Posterior cingulate gyrus (tissue), 11 donors: ENCODE measurements at regions not wholly inside any gene's neighbourhood (a gene's known extent, or its start where the extent isn't known, plus 50 kb on each side); places are given as distances from the start of the nearest gene placed in this dataset.

Experiments used
- DNase-seq, 10 donors: peaks; one replicate each; pipeline versions ENCODE4 v3.0.0 to v3.0.0-alpha.2; 2020 to 2021; ENCODE audit warnings: mixed read lengths in 3 of 10
- intact Hi-C: fragments of 100-400 bp; cut with DNase I; formaldehyde crosslinking; loops from one replicate; pipeline ENCODE4 v1.15.1; 2023

GRCh38 chr5:61263072-61263471 is 69.0 kb upstream of the ZSWIM6 start:
- intact Hi-C loops, result no loop called here
- no peak for DNase-seq

GRCh38 chr5:61263561-61264272 is 68.3 kb upstream of the ZSWIM6 start:
- no peak for DNase-seq
- intact Hi-C loops, result no loop called here

GRCh38 chr5:61264273-61264661 is 67.8 kb upstream of the ZSWIM6 start:
- no peak for DNase-seq
- intact Hi-C loops, result no loop called here

GRCh38 chr5:61267116-61267515 is 64.9 kb upstream of the ZSWIM6 start:
- DNase-seq, result no peak
- intact Hi-C loops, result no loop called here

GRCh38 chr5:61268871-61269270 is 63.2 kb upstream of the ZSWIM6 start:
- intact Hi-C loops, result no loop called here

GRCh38 chr5:61270510-61271165 is 61.4 kb upstream of the ZSWIM6 start:
- intact Hi-C loops, result no loop called here
- DNase-seq, result peak in 1 of 10 donors; percentile 75

More at GRCh38 chr5:61268871-61269270, 63.2 kb upstream of the ZSWIM6 start:
- DNase-seq, result no peak

GRCh38 chr5:61272688-61273087 is 59.4 kb upstream of the ZSWIM6 start:
- DNase-seq, result no peak
- intact Hi-C loops, result no loop called here

GRCh38 chr5:61273279-61273975 is 58.6 kb upstream of the ZSWIM6 start:
- intact Hi-C loops, result no loop called here
- DNase-seq, result no peak

GRCh38 chr5:61274511-61274911 is 57.5 kb upstream of the ZSWIM6 start:
- intact Hi-C loops, result no loop called here
- DNase-seq, result no peak

- intact Hi-C loops, result no loop called here
Measured at GRCh38 chr5:61275841-61276240, 56.2 kb upstream of the ZSWIM6 start.

GRCh38 chr5:61277190-61277589 is 54.9 kb upstream of the ZSWIM6 start:
- DNase-seq, result no peak
- intact Hi-C loops, result no loop called here

More at GRCh38 chr5:61275841-61276240, 56.2 kb upstream of the ZSWIM6 start:
- peak in 8 of 10 donors; percentile 15 to 92 (median 50) for DNase-seq

GRCh38 chr5:61277781-61278180 is 54.3 kb upstream of the ZSWIM6 start:
- no peak for DNase-seq
- intact Hi-C loops, result no loop called here

- DNase-seq, result no peak
- intact Hi-C loops, result no loop called here
Measured at GRCh38 chr5:61279725-61280124, 52.3 kb upstream of the ZSWIM6 start.

GRCh38 chr5:61280205-61280604 is 51.9 kb upstream of the ZSWIM6 start:
- DNase-seq, result no peak
- intact Hi-C loops, result no loop called here

- intact Hi-C loops, result no loop called here
Measured at GRCh38 chr5:61280761-61281427, 51.2 kb upstream of the ZSWIM6 start.

GRCh38 chr5:61281686-61282085 is 50.4 kb upstream of the ZSWIM6 start:
- DNase-seq, result no peak

More at GRCh38 chr5:61280761-61281427, 51.2 kb upstream of the ZSWIM6 start:
- DNase-seq, result peak in 2 of 10 donors; percentile 45 to 77

More at GRCh38 chr5:61281686-61282085, 50.4 kb upstream of the ZSWIM6 start:
- intact Hi-C loops, result no loop called here
